ENCODE measurements at regions not wholly inside any gene's neighbourhood (a gene's known extent, or its start where the extent isn't known, plus 50 kb on each side); places are given as distances from the start of the nearest gene placed in this dataset.

GRCh38 chr6:118743746-118744145 lies 92.4 kb upstream of the CEP85L start:
- H3K4me3 Mint-ChIP-seq = no peak overlapping the region
- peaks cover 12% of the 10 kb centered on the region for H3K4me1 Mint-ChIP-seq
- no peaks in the 10 kb centered on the region for H3K9me3 Mint-ChIP-seq
- no peak overlapping the region for H3K27ac Mint-ChIP-seq
- TF ChIP-seq CTCF (IDR thresholded peaks at IDR 0.05) = no peak
- H3K27me3 Mint-ChIP-seq (ENCODE audit: low read depth, poor library complexity) = no peaks in the 10 kb centered on the region
- DNase-seq = no peak
- no peaks in the 10 kb centered on the region for H3K36me3 Mint-ChIP-seq (ENCODE audit: low read depth)

GRCh38 chr6:118740372-118740771 lies 89.0 kb upstream of the CEP85L start:
- no peak for DNase-seq
- H3K9me3 Mint-ChIP-seq = no peaks in the 10 kb centered on the region
- H3K4me1 Mint-ChIP-seq = peaks cover 5% of the 10 kb centered on the region
- peaks cover 3% of the 10 kb centered on the region for H3K27me3 Mint-ChIP-seq (ENCODE audit: low read depth, poor library complexity)
- no peak overlapping the region for H3K27ac Mint-ChIP-seq
- H3K4me3 Mint-ChIP-seq = no peak overlapping the region
- no peaks in the 10 kb centered on the region for H3K36me3 Mint-ChIP-seq (ENCODE audit: low read depth)
- no peak for TF ChIP-seq CTCF (IDR thresholded peaks at IDR 0.05)

- Mint-ChIP-seq H3K4me1 (peaks cover 5% of the 10 kb centered on the region), H3K27ac (no peak overlapping the region), H3K9me3 (no peaks in the 10 kb centered on the region), H3K27me3 (ENCODE audit: low read depth, poor library complexity) (peaks cover 3% of the 10 kb centered on the region), H3K4me3 (no peak overlapping the region), H3K36me3 (ENCODE audit: low read depth) (no peaks in the 10 kb centered on the region)
- no peak for TF ChIP-seq CTCF (IDR thresholded peaks at IDR 0.05)
- DNase-seq = no peak
These were observed 88.4 kb upstream of the CEP85L start for GRCh38 chr6:118739696-118740353.

GRCh38 chr6:118736440-118736839 lies 85.0 kb upstream of the CEP85L start:
- no peak for TF ChIP-seq CTCF (IDR thresholded peaks at IDR 0.05)

GRCh38 chr6:118735320-118735719 lies 83.9 kb upstream of the CEP85L start:
- peak; percentile 10 for DNase-seq
- Mint-ChIP-seq H3K4me1 (no peaks in the 10 kb centered on the region), H3K9me3 (no peaks in the 10 kb centered on the region), H3K27ac (no peak overlapping the region), H3K4me3 (no peak overlapping the region), H3K36me3 (ENCODE audit: low read depth) (no peaks in the 10 kb centered on the region), H3K27me3 (ENCODE audit: low read depth, poor library complexity) (peaks cover 3% of the 10 kb centered on the region)
- TF ChIP-seq CTCF (IDR thresholded peaks at IDR 0.05) = peak; percentile 19

More at GRCh38 chr6:118736440-118736839, 85.0 kb upstream of the CEP85L start:
- no peak overlapping the region for H3K27ac Mint-ChIP-seq
- H3K9me3 Mint-ChIP-seq = no peaks in the 10 kb centered on the region
- H3K4me3 Mint-ChIP-seq = no peak overlapping the region
- DNase-seq = no peak
- no peaks in the 10 kb centered on the region for H3K36me3 Mint-ChIP-seq (ENCODE audit: low read depth)
- H3K4me1 Mint-ChIP-seq = no peaks in the 10 kb centered on the region
- H3K27me3 Mint-ChIP-seq (ENCODE audit: low read depth, poor library complexity) = peaks cover 3% of the 10 kb centered on the region

- Mint-ChIP-seq H3K36me3 (ENCODE audit: low read depth) (no peaks in the 10 kb centered on the region), H3K9me3 (no peaks in the 10 kb centered on the region), H3K4me1 (peaks cover 6% of the 10 kb centered on the region), H3K27me3 (ENCODE audit: low read depth, poor library complexity) (peaks cover 6% of the 10 kb centered on the region), H3K27ac (no peak overlapping the region), H3K4me3 (no peak overlapping the region)
- DNase-seq = no peak
- no peak for TF ChIP-seq CTCF (IDR thresholded peaks at IDR 0.05)
These were observed 74.6 kb upstream of the CEP85L start for GRCh38 chr6:118725944-118726343.
